ENCODE measurements at regions not wholly inside any gene's neighbourhood (a gene's known extent, or its start where the extent isn't known, plus 50 kb on each side); places are given as distances from the start of the nearest gene placed in this dataset.
"Not testable (repeated sequence)": the region's sequence is repeated elsewhere in the genome, so short reads cannot be mapped to it uniquely, and the experiment has no call there.

DNA sequence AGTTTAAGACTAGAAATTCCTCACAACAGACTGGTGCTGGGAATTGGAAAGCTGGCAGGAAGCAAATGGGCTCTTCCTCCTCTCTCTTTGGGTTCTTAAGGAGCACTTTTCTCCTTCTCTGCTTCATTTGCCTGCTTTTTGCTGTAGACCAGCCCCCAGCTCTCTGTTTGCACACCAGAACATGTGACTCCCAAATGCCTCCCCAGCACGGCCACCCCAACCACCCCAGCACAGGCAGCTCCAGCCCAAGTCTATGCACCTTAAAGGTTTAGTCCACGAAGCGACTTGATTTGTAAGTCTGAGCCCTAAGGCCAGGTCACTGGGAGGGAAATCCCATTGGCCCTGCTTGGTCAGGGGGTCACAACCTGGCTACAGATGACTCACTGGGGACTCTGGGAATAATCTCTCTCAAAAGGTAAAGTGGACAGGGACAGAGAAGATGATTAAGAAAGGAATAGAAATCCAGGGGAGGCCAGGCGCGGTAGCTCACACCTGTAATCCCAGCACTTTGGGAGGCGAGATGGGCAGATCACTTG lies 377.8 kb upstream of the PROK2 start:
- no peak for TF ChIP-seq CTCF (IDR thresholded peaks at IDR 0.05; ENCODE audit: borderline replicate concordance, insufficient read depth, low read depth, low read length)
- H3K4me3 ChIP-seq (ENCODE audit: low read depth, low read length): no peak overlapping the region

GRCh38 chr3:72161881-72162595 lies 377.1 kb upstream of the PROK2 start:
- TF ChIP-seq CTCF (IDR thresholded peaks at IDR 0.05; ENCODE audit: borderline replicate concordance, insufficient read depth, low read depth, low read length): no peak
- no peak overlapping the region for H3K4me3 ChIP-seq (ENCODE audit: low read depth, low read length)

DNA sequence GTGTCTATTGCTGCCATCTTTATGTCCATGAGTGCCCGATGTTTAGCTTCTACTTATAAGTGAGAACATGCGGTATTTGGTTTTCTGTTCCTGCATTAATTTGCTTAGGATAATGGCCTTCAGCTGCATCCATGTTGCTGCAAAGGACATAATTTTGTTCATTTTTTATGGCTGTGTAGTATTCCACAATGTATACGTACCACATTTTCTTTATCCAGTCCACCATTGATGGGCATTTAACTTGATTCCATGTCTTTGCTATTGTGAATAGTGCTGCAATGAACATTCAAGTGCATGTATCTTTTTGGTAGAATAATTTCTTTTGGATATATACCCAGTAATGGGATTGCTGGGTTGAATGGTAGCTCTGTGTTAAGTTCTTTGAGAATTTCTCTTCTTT lies 376.3 kb upstream of the PROK2 start:
- H3K4me3 ChIP-seq (ENCODE audit: low read depth, low read length): not testable (repeated sequence)

DNA sequence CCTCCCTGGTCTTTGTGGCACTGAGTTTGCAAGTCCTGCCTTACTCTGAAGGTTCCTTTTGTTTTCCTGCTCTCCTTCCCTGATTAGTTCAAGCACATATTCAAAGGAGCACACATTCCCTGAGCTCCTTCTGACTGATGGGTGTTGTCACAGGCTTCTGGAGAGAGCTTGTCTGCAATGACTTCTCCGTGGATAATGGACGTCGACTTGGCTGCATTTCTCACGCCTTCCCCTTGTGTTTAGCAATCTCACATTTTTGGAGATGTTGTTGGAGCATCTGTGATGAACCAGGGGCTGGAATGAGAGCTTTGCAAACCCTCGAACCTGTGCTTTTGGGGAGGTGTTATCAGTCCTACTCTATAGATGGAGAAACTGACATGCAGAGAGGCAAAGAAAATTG lies 375.4 kb upstream of the PROK2 start:
- no peak for TF ChIP-seq CTCF (IDR thresholded peaks at IDR 0.05; ENCODE audit: borderline replicate concordance, insufficient read depth, low read depth, low read length)

DNA sequence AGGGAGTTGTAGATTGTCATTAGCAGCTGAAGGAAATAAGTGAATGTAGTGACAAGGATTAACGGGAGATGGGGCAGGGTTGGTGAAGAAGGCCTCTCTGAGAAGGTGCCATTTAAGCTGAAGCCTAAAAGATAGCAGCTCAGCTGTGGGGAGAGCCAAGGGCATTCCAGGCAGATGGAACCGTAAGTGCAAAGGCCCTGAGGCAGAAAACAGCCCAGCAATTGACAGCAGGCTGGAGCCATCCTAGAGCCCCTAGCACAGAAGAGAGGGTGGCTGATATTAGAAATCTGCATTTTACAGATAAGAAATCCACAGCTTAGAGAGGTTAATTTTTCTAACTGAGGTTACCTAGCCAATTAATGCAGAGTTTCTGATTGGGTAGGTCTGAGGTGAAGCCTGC lies 374.5 kb upstream of the PROK2 start:
- TF ChIP-seq CTCF (IDR thresholded peaks at IDR 0.05; ENCODE audit: borderline replicate concordance, insufficient read depth, low read depth, low read length): no peak
- H3K4me3 ChIP-seq (ENCODE audit: low read depth, low read length): no peak overlapping the region

More for the DNA sequence above, 375.4 kb upstream of the PROK2 start:
- no peak overlapping the region for H3K4me3 ChIP-seq (ENCODE audit: low read depth, low read length)

GRCh38 chr3:72158639-72159326 lies 373.8 kb upstream of the PROK2 start:
- H3K4me3 ChIP-seq (ENCODE audit: low read depth, low read length): no peak overlapping the region
- TF ChIP-seq CTCF (IDR thresholded peaks at IDR 0.05; ENCODE audit: borderline replicate concordance, insufficient read depth, low read depth, low read length): no peak

DNA sequence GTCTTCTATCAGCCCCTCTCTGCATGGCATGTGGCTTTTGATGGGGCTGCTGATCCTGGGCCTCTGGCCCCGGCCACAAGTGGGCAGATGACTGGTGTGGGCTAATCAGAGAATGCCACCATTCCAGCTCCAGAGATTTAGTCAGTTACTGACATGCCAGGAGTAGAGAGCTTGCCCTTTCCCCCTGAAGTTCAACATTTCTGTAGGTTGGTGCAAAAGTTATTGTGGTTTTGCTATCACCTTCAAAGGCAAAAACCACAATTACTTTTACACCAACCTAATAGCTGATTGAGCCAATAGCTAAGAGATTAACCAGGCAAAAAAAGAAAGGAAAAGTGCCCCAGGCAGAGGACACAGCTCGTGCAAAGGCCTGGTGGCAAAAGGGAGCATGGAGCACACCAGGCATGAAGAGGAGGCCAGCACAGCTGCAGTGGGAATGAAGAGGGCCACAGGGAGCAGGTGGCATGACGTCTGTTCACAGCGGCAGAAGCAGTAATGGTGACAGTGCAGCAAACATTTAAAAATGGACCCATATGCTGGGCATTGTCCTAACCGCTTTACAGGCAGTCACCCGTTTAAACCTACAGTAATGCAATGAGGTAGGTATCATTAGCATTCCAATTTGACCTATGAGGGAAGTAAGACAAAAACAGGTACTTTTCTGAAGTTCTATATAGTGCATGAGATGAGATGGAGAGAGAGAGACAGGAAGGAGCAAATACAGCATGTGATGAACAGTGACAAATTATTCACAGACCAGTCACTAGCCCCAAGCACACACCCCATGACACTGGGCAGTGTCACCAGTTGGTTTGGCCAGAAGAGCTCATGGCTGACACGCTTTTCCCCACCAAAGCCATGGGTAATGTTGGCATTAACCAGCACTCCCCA lies 373.0 kb upstream of the PROK2 start:
- H3K4me3 ChIP-seq (ENCODE audit: low read depth, low read length): no peak overlapping the region
- no peak for TF ChIP-seq CTCF (IDR thresholded peaks at IDR 0.05; ENCODE audit: borderline replicate concordance, insufficient read depth, low read depth, low read length)

Measured in GM12875 (cell line).